Endodermal cell (in vitro differentiated cells): ENCODE measurements at regions not wholly inside any gene's neighbourhood (a gene's known extent, or its start where the extent isn't known, plus 50 kb on each side); places are given as distances from the start of the nearest gene placed in this dataset.
"Not testable (repeated sequence)": the region's sequence is repeated elsewhere in the genome, so short reads cannot be mapped to it uniquely, and the experiment has no call there.

Experiments used
- DNase-seq: peaks from one replicate; pipeline ENCODE4 v3.0.0-alpha.2; 2017
- H3K27ac ChIP-seq: 2 replicates; pipeline ENCODE4 v1.5.1; 2013; ENCODE audit warnings: mild to moderate bottlenecking, low read depth, low read length, moderate library complexity
- H3K27me3 ChIP-seq: 2 replicates; pipeline ENCODE4 v1.6.1; 2013; ENCODE audit warnings: mild to moderate bottlenecking, low read length, moderate library complexity; ENCODE audit not compliant: insufficient read depth, control insufficient read depth, poor library complexity, severe bottlenecking
- H3K36me3 ChIP-seq: 2 replicates; pipeline ENCODE4 v1.7.0; 2013; ENCODE audit warnings: mild to moderate bottlenecking, low read length, moderate library complexity; ENCODE audit not compliant: control insufficient read depth, insufficient read depth
- H3K4me1 ChIP-seq: one replicate; pipeline ENCODE4 v1.7.0; 2013; ENCODE audit warnings: low read length; ENCODE audit not compliant: control insufficient read depth, insufficient read depth
- H3K4me3 ChIP-seq: 2 replicates; pipeline ENCODE4 v1.5.1; 2013; ENCODE audit warnings: mild to moderate bottlenecking, low read length, moderate library complexity
- H3K9ac ChIP-seq: 2 replicates; pipeline ENCODE4 v1.6.1; 2013; ENCODE audit warnings: mild to moderate bottlenecking, low read length, moderate library complexity; ENCODE audit not compliant: poor library complexity, severe bottlenecking; ENCODE audit errors: extremely low read depth
- H3K9me3 ChIP-seq: 2 replicates; pipeline ENCODE4 v1.6.1; 2013; ENCODE audit warnings: mild to moderate bottlenecking, low read length, moderate library complexity; ENCODE audit not compliant: control insufficient read depth
- H3K27ac Mint-ChIP-seq: 2 replicates; pipeline ENCODE4 v1.8.0; 2020; ENCODE audit warnings: mixed read lengths
- H3K27me3 Mint-ChIP-seq: 2 replicates; pipeline ENCODE4 v1.8.0; 2021; ENCODE audit warnings: mild to moderate bottlenecking, mixed read lengths; ENCODE audit not compliant: insufficient read depth
- H3K36me3 Mint-ChIP-seq: 2 replicates; pipeline ENCODE4 v1.8.0; 2020; ENCODE audit warnings: low read depth, mixed read lengths
- H3K4me1 Mint-ChIP-seq: 2 replicates; pipeline ENCODE4 v1.8.0; 2020; ENCODE audit warnings: mixed read lengths
- H3K4me3 Mint-ChIP-seq: 2 replicates; pipeline ENCODE4 v1.8.0; 2020; ENCODE audit warnings: mild to moderate bottlenecking, moderate library complexity, mixed read lengths
- H3K9me3 Mint-ChIP-seq: 2 replicates; pipeline ENCODE4 v1.8.0; 2020; ENCODE audit warnings: mild to moderate bottlenecking, mixed read lengths
- CTCF ChIP-seq: fragments of 200-600 bp; sonication (generic); conservative IDR thresholded peaks from 2 replicates; pipeline ENCODE4 v1.5.0; 2021; ENCODE audit warnings: antibody characterized with exemption, mild to moderate bottlenecking
- WGBS, 2 experiments: methylation state at CpG; one replicate each; pipeline versions ENCODE4 v1.1.5 to v1.1.7; 2013; ENCODE audit warnings: missing lambda C conversion rate in 2 of 2, mixed read lengths in 1 of 2; ENCODE audit not compliant: insufficient coverage in 1 of 2, insufficient read length in 1 of 2; 5-methylcytosine and 5-hydroxymethylcytosine counted together

GRCh38 chr1:117314951-117315350 lies 52.3 kb upstream of the MAN1A2 start:
- H3K9ac ChIP-seq, H3K27me3 ChIP-seq, H3K4me3 ChIP-seq, H3K36me3 Mint-ChIP-seq, H3K4me1 ChIP-seq, H3K36me3 ChIP-seq, H3K9me3 ChIP-seq, H3K27ac ChIP-seq, H3K9me3 Mint-ChIP-seq, H3K27ac Mint-ChIP-seq, DNase-seq, H3K4me3 Mint-ChIP-seq, H3K4me1 Mint-ChIP-seq, H3K27me3 Mint-ChIP-seq: not testable (repeated sequence)
- WGBS, 2 experiments = 80 to 100% methylated on average over 1 to 2 of the region's 2 CpGs

DNA sequence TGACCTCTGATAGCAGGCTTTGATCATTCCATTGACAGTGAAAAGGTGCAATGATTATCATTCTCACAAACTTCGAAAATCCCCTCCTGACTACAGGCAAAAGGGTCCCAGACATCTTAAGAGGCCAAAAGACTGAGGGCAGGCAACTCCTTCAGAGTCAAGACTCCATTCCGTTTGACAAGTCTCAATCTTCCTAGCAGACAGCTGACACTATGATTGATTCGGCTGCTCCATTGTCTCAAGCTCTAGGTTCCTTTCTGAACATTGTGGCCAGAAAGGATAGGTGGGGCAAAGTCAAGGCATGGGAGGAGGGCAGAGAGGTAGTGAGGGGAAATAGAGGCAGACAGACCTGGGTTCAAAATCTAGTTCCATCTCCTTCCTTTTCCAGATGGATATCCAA lies 53.7 kb upstream of the MAN1A2 start:
- WGBS, 2 experiments = 92 to 98% methylated on average over 3 of the region's 3 CpGs
- peaks cover 2% of the 10 kb centered on the region for H3K27me3 Mint-ChIP-seq
- Histone ChIP-seq H3K27me3 (no peaks in the 10 kb centered on the region), H3K27ac (no peak overlapping the region), H3K9ac (no peak overlapping the region), H3K4me1 (peaks cover 3% of the 10 kb centered on the region), H3K36me3 (no peaks in the 10 kb centered on the region), H3K4me3 (no peak overlapping the region), H3K9me3 (no peaks in the 10 kb centered on the region)
- no peak overlapping the region for H3K27ac Mint-ChIP-seq
- TF ChIP-seq CTCF = no peak
- H3K36me3 Mint-ChIP-seq = no peaks in the 10 kb centered on the region
- H3K9me3 Mint-ChIP-seq = no peaks in the 10 kb centered on the region
- H3K4me3 Mint-ChIP-seq = no peak overlapping the region
- DNase-seq = no peak
- H3K4me1 Mint-ChIP-seq = peaks cover 12% of the 10 kb centered on the region

GRCh38 chr1:117312453-117313138 lies 54.7 kb upstream of the MAN1A2 start:
- Mint-ChIP-seq H3K9me3 (no peaks in the 10 kb centered on the region), H3K4me3 (no peak overlapping the region), H3K27me3 (peaks cover 2% of the 10 kb centered on the region), H3K27ac (no peak overlapping the region), H3K36me3 (no peaks in the 10 kb centered on the region), H3K4me1 (peaks cover 12% of the 10 kb centered on the region)
- WGBS, 2 experiments = 80 to 84% methylated on average over 2 to 3 of the region's 4 CpGs
- Histone ChIP-seq H3K4me3 (no peak overlapping the region), H3K36me3 (no peaks in the 10 kb centered on the region), H3K27me3 (no peaks in the 10 kb centered on the region), H3K9me3 (no peaks in the 10 kb centered on the region), H3K27ac (no peak overlapping the region), H3K9ac (no peak overlapping the region), H3K4me1 (peaks cover 3% of the 10 kb centered on the region)
- peak; percentile 58 for TF ChIP-seq CTCF
- no peak for DNase-seq
